NT2/D1 (cell line): ENCODE measurements at regions not wholly inside any gene's neighbourhood (a gene's known extent, or its start where the extent isn't known, plus 50 kb on each side); places are given as distances from the start of the nearest gene placed in this dataset.
A peak's percentile ranks its signal among the peaks of the same experiment; 100 is the strongest.

Source experiments
- DNase-seq: peaks from one replicate; pipeline ENCODE4 v3.0.0-alpha.2; 2011; ENCODE audit warnings: low read depth, low spot score
- H3K27me3 ChIP-seq: 2 replicates; pipeline ENCODE4 v1.6.0; 2011; ENCODE audit warnings: mild to moderate bottlenecking; ENCODE audit not compliant: insufficient read length, insufficient read depth
- H3K36me3 ChIP-seq: 2 replicates; pipeline ENCODE4 v1.6.1; 2011; ENCODE audit warnings: mild to moderate bottlenecking, low read length, mixed read lengths; ENCODE audit not compliant: insufficient read depth, insufficient read length
- H3K4me1 ChIP-seq: 2 replicates; pipeline ENCODE4 v1.5.1; 2011; ENCODE audit not compliant: insufficient read depth, insufficient read length
- H3K4me3 ChIP-seq: 2 replicates; pipeline ENCODE4 v1.5.1; 2011; ENCODE audit warnings: low read depth; ENCODE audit not compliant: insufficient read length
- H3K9ac ChIP-seq: 2 replicates; pipeline ENCODE4 v1.6.0; 2011; ENCODE audit warnings: low read depth; ENCODE audit not compliant: insufficient read length
- H3K9me3 ChIP-seq: 2 replicates; pipeline ENCODE4 v1.5.1; 2011; ENCODE audit warnings: mild to moderate bottlenecking, low read length; ENCODE audit not compliant: insufficient read depth
- SUZ12 ChIP-seq: IDR thresholded peaks from 2 replicates; pipeline ENCODE4 v1.6.1; 2011; ENCODE audit not compliant: insufficient read length, insufficient read depth; ENCODE audit errors: extremely low read depth
- YY1 ChIP-seq: IDR thresholded peaks from 2 replicates; pipeline ENCODE4 v1.6.1; 2011; ENCODE audit not compliant: insufficient read length, insufficient read depth
- ZNF274 ChIP-seq: IDR thresholded peaks from 2 replicates; pipeline ENCODE4 v1.6.1; 2011; ENCODE audit warnings: mild to moderate bottlenecking, low read depth, low read length

GRCh38 chr11:105224482-105225253 is 85.1 kb upstream of the CARD18 start:
- Histone ChIP-seq H3K36me3 (no peaks in the 10 kb centered on the region), H3K9ac (no peak overlapping the region), H3K9me3 (no peaks in the 10 kb centered on the region), H3K27me3 (no peaks in the 10 kb centered on the region), H3K4me3 (no peak overlapping the region), H3K4me1 (no peaks in the 10 kb centered on the region)
- DNase-seq, result no peak
- no peak for TF ChIP-seq YY1
- TF ChIP-seq ZNF274, result no peak
- TF ChIP-seq SUZ12, result no peak

DNA sequence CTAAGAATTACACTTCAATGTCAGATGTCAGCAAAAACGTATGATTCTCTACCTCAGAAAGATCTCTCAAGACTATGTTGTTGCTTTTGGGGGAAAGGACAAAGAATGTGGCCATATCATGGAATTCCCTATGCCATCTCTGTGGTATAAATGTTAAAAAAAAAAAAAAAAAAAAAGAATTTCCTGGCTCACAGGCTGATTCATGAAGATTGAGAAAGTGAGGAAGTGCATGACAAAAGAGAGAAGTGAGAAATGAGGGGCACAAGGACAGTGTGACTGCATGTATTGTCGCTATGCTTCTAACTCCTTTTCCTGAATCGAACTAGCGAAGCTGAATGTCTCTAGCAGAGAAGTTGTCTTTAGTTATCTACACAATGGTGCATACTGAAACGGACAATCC is 80.6 kb upstream of the CARD18 start:
- TF ChIP-seq SUZ12 (no peak), ZNF274 (no peak), YY1 (no peak)
- Histone ChIP-seq H3K9ac (no peak overlapping the region), H3K4me3 (no peak overlapping the region), H3K27me3 (no peaks in the 10 kb centered on the region), H3K36me3 (no peaks in the 10 kb centered on the region), H3K4me1 (no peaks in the 10 kb centered on the region), H3K9me3 (no peaks in the 10 kb centered on the region)
- no peak for DNase-seq

- DNase-seq, result no peak
- Histone ChIP-seq H3K9me3 (no peaks in the 10 kb centered on the region), H3K27me3 (no peaks in the 10 kb centered on the region), H3K4me3 (no peak overlapping the region), H3K36me3 (no peaks in the 10 kb centered on the region), H3K4me1 (no peaks in the 10 kb centered on the region), H3K9ac (no peak overlapping the region)
- TF ChIP-seq YY1 (no peak), SUZ12 (no peak), ZNF274 (no peak)
Observed at GRCh38 chr11:105219670-105220069, 80.1 kb upstream of the CARD18 start.

- H3K27me3 ChIP-seq, result no peaks in the 10 kb centered on the region
- no peaks in the 10 kb centered on the region for H3K4me1 ChIP-seq
- no peak overlapping the region for H3K9ac ChIP-seq
- H3K4me3 ChIP-seq, result no peak overlapping the region
- TF ChIP-seq SUZ12 (no peak), ZNF274 (no peak), YY1 (no peak)
- DNase-seq, result peak; percentile 1
- H3K9me3 ChIP-seq, result no peaks in the 10 kb centered on the region
- H3K36me3 ChIP-seq, result no peaks in the 10 kb centered on the region
Observed at GRCh38 chr11:105219269-105219668, 79.7 kb upstream of the CARD18 start.

- Histone ChIP-seq H3K27me3 (no peaks in the 10 kb centered on the region), H3K9me3 (no peaks in the 10 kb centered on the region), H3K9ac (no peak overlapping the region), H3K4me1 (no peaks in the 10 kb centered on the region), H3K36me3 (no peaks in the 10 kb centered on the region), H3K4me3 (no peak overlapping the region)
- DNase-seq, result no peak
- TF ChIP-seq SUZ12 (no peak), YY1 (no peak), ZNF274 (no peak)
Observed at GRCh38 chr11:105215528-105215927, 76.0 kb upstream of the CARD18 start.

DNA sequence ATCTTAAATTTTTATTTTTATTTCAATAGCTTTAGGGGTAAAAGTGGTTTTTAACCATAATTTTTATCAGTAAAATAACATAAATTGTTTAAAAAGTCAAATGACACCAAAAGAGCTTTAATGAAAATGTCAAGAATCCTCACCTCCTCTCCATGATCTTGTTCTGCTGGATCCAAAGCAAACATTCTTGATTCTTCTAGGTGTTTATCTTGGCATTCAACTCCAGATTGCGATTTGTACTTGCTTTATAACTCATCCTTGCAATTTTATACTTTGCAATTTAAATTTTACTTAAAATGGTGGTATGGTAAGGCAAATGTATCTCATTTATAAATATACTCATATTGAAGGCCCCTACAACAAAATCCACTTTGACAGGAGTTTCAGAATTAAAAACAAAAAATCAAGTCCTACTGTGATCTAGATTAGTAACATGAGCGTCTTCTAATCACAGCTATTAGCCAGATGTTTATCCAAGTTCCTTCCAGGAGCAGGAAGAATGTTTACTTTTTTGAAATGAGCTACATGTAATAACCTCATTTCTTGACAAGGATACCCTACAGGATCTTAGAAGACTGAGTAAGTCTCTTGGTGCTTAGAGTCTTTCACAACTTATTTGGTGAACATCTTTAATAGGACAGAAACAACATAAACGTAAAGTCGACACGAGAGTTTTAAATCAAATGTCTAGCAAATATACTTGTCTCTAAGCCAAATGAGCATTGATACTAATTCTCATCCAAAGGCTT is 72.4 kb upstream of the CARD18 start:
- Histone ChIP-seq H3K4me1 (no peaks in the 10 kb centered on the region), H3K9ac (no peak overlapping the region), H3K4me3 (no peak overlapping the region), H3K36me3 (no peaks in the 10 kb centered on the region), H3K27me3 (no peaks in the 10 kb centered on the region), H3K9me3 (no peaks in the 10 kb centered on the region)
- no peak for DNase-seq
- no peak for TF ChIP-seq YY1
- TF ChIP-seq ZNF274, result no peak
- TF ChIP-seq SUZ12, result no peak

- Histone ChIP-seq H3K27me3 (no peaks in the 10 kb centered on the region), H3K9ac (no peak overlapping the region), H3K36me3 (no peaks in the 10 kb centered on the region), H3K9me3 (no peaks in the 10 kb centered on the region), H3K4me3 (no peak overlapping the region), H3K4me1 (no peaks in the 10 kb centered on the region)
- DNase-seq, result no peak
- no peak for TF ChIP-seq YY1
- TF ChIP-seq ZNF274, result no peak
- TF ChIP-seq SUZ12, result no peak
Observed at GRCh38 chr11:105208019-105208418, 68.5 kb upstream of the CARD18 start.
